Mesodermal cell (in vitro differentiated cells): ENCODE measurements at regions not wholly inside any gene's neighbourhood (a gene's known extent, or its start where the extent isn't known, plus 50 kb on each side); places are given as distances from the start of the nearest gene placed in this dataset.

Experiments used
- H3K27ac ChIP-seq: 2 replicates; pipeline ENCODE4 v1.7.0; 2013; ENCODE audit warnings: mild to moderate bottlenecking, low read depth, low read length, moderate library complexity; ENCODE audit not compliant: severe bottlenecking
- H3K36me3 ChIP-seq: 2 replicates; pipeline ENCODE4 v1.7.1; 2013; ENCODE audit warnings: mild to moderate bottlenecking, low read length, moderate library complexity; ENCODE audit not compliant: control insufficient read depth, insufficient read depth
- H3K4me1 ChIP-seq: one replicate; pipeline ENCODE4 v1.7.1; 2013; ENCODE audit warnings: mild to moderate bottlenecking, low read length; ENCODE audit not compliant: insufficient read depth, control insufficient read depth, poor library complexity, severe bottlenecking
- H3K4me3 ChIP-seq: 2 replicates; pipeline ENCODE4 v1.7.0; 2013; ENCODE audit warnings: low read length, control low read depth, mild to moderate bottlenecking; ENCODE audit not compliant: insufficient read depth, poor library complexity, severe bottlenecking; ENCODE audit errors: extremely low read depth
- H3K9me3 ChIP-seq: 2 replicates; pipeline ENCODE4 v1.7.1; 2013; ENCODE audit warnings: mild to moderate bottlenecking, low read length, moderate library complexity; ENCODE audit not compliant: control insufficient read depth
- WGBS, 2 experiments: methylation state at CpG; one replicate each; pipeline ENCODE4 v1.1.5; 2013; ENCODE audit warnings: missing lambda C conversion rate in 2 of 2; ENCODE audit not compliant: insufficient coverage in 2 of 2; 5-methylcytosine and 5-hydroxymethylcytosine counted together

- 84 to 86% methylated on average over 9 to 12 of the region's 12 CpGs for WGBS, 2 experiments
- Histone ChIP-seq H3K4me1 (no peaks in the 10 kb centered on the region), H3K36me3 (no peaks in the 10 kb centered on the region), H3K27ac (no peak overlapping the region), H3K9me3 (no peaks in the 10 kb centered on the region), H3K4me3 (no peak overlapping the region)
Measured at GRCh38 chr22:49240472-49240871, 587.2 kb downstream of the BRD1 start.

- H3K27ac ChIP-seq, result no peak overlapping the region
- H3K36me3 ChIP-seq, result no peaks in the 10 kb centered on the region
- 85 to 100% methylated on average over 2 to 4 of the region's 9 CpGs for WGBS, 2 experiments
- H3K4me1 ChIP-seq, result no peaks in the 10 kb centered on the region
- H3K9me3 ChIP-seq, result no peaks in the 10 kb centered on the region
- H3K4me3 ChIP-seq, result no peak overlapping the region
Measured at GRCh38 chr22:49240016-49240380, 587.7 kb downstream of the BRD1 start.

GRCh38 chr22:49239264-49240015, 588.2 kb downstream of the BRD1 start:
- no peaks in the 10 kb centered on the region for H3K36me3 ChIP-seq
- H3K27ac ChIP-seq, result no peak overlapping the region
- H3K4me3 ChIP-seq, result no peak overlapping the region
- WGBS, 2 experiments, result 82 to 89% methylated on average over 12 to 14 of the region's 18 CpGs
- H3K9me3 ChIP-seq, result no peaks in the 10 kb centered on the region
- H3K4me1 ChIP-seq, result no peaks in the 10 kb centered on the region

GRCh38 chr22:49238181-49239141, 589.2 kb downstream of the BRD1 start:
- Histone ChIP-seq H3K4me3 (no peak overlapping the region), H3K4me1 (no peaks in the 10 kb centered on the region), H3K36me3 (no peaks in the 10 kb centered on the region), H3K9me3 (no peaks in the 10 kb centered on the region), H3K27ac (no peak overlapping the region)
- 85 to 88% methylated on average over 23 of the region's 25 CpGs for WGBS, 2 experiments

DNA sequence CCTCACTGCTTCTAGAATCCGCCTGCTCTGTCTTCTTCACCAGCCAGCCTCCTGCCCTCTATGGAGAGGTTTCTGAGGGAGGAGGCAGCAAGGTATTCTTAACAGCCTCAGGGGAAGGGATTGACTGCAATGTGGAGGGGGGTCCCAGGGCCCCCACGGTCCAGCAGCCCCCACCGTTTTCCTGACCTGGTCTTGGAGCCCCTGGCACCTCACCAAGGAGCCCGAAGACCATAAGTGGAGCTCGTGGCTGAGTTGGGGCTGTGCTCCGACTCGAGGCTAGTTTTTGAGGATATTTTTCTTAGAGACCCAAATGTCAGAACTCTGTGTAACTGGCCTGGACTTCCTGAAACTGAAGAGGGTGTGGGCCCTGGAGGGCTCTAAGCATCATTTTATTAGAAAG, 590.0 kb downstream of the BRD1 start:
- H3K4me3 ChIP-seq, result no peak overlapping the region
- no peak overlapping the region for H3K27ac ChIP-seq
- 54 to 63% methylated on average over 4 to 6 of the region's 7 CpGs for WGBS, 2 experiments

GRCh38 chr22:49237279-49237678, 590.4 kb downstream of the BRD1 start:
- Histone ChIP-seq H3K36me3 (no peaks in the 10 kb centered on the region), H3K27ac (no peak overlapping the region), H3K4me1 (no peaks in the 10 kb centered on the region), H3K4me3 (no peak overlapping the region), H3K9me3 (no peaks in the 10 kb centered on the region)
- 38 to 79% methylated on average over 1 to 2 of the region's 3 CpGs for WGBS, 2 experiments

More for the DNA sequence above, 590.0 kb downstream of the BRD1 start:
- Histone ChIP-seq H3K9me3 (no peaks in the 10 kb centered on the region), H3K36me3 (no peaks in the 10 kb centered on the region), H3K4me1 (no peaks in the 10 kb centered on the region)

DNA sequence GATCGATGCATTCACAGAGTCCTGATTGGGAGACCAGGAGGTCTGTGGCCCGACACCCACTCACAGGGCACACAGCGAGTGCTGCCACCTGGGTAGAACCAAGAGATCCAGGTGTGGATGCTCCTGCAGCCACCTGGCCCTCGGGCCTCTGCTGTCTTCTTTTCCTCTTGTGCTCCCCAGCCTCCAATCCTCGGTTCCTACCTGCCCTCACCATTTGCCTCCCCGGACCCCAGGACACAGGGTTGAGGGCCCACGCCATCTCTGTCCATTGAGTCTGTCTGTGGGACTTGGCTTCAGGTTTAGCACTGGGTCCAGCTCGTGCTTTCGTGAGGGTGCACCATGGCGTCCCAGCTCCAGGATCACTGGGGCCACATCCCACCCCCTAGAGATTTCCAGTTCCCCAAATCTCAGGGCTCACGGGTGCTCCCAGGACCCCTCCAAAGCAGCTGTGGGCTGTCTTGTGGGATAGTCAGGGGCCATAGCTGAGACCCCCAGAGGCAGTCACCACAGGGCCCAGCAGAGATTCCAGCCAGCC, 591.1 kb downstream of the BRD1 start:
- Histone ChIP-seq H3K4me3 (no peak overlapping the region), H3K4me1 (no peaks in the 10 kb centered on the region), H3K9me3 (no peaks in the 10 kb centered on the region), H3K27ac (no peak overlapping the region), H3K36me3 (no peaks in the 10 kb centered on the region)
- WGBS, 2 experiments, result 95 to 98% methylated on average over 8 to 10 of the region's 11 CpGs

- WGBS, 2 experiments, result 77% methylated on average over 12 to 13 of the region's 13 CpGs
- no peaks in the 10 kb centered on the region for H3K9me3 ChIP-seq
- H3K4me3 ChIP-seq, result no peak overlapping the region
- no peak overlapping the region for H3K27ac ChIP-seq
- no peaks in the 10 kb centered on the region for H3K4me1 ChIP-seq
- H3K36me3 ChIP-seq, result no peaks in the 10 kb centered on the region
Measured at GRCh38 chr22:49235463-49236300, 592.0 kb downstream of the BRD1 start.

GRCh38 chr22:49234459-49234858, 593.2 kb downstream of the BRD1 start:
- H3K4me1 ChIP-seq, result no peaks in the 10 kb centered on the region
- 85 to 90% methylated on average over 3 of the region's 3 CpGs for WGBS, 2 experiments
- no peak overlapping the region for H3K4me3 ChIP-seq
- H3K9me3 ChIP-seq, result no peaks in the 10 kb centered on the region
- no peaks in the 10 kb centered on the region for H3K36me3 ChIP-seq
- H3K27ac ChIP-seq, result no peak overlapping the region

DNA sequence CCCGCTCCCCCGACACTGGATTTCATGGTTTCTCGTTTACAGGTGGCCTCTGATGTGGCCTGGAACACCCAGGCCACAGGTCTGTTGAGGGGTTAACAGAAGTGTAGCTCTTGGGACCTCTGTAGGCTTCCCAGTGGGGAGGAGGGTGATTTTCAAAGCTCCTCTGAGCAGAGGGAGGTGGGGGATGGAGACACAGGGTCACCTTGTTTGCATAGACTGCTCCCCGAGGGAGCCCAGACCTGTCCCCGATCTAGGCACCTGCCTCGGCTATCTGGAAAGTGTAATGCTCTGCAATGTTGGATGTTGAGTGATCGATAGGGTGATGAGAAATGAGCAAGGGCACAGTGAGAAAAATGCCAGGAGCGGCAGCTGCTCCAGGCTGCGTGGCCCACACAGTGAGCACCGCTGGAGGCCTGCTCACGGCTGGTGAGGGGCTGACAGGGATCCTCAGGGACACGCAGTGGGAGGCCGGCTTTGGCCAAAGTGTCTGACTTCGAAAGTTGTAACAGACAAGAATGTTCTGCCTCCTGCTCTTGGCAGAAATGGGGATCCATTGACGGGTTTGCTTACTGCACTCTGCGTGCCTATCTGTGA, 594.1 kb downstream of the BRD1 start:
- Histone ChIP-seq H3K27ac (no peak overlapping the region), H3K9me3 (no peaks in the 10 kb centered on the region), H3K4me3 (no peak overlapping the region), H3K4me1 (no peaks in the 10 kb centered on the region), H3K36me3 (no peaks in the 10 kb centered on the region)
- 85 to 89% methylated on average over 13 to 16 of the region's 16 CpGs for WGBS, 2 experiments
